WI38 (cell line): ENCODE measurements at regions not wholly inside any gene's neighbourhood (a gene's known extent, or its start where the extent isn't known, plus 50 kb on each side); places are given as distances from the start of the nearest gene placed in this dataset.

Experiments
- H3K4me3 ChIP-seq: 2 replicates; pipeline ENCODE4 v1.5.1; 2011; ENCODE audit warnings: low read depth, mild to moderate bottlenecking, control low read depth, low read length
- TF ChIP-seq, protein P1 (sequence below): IDR thresholded peaks from 2 replicates; pipeline ENCODE4 v1.5.1; 2012; ENCODE audit warnings: low read depth, mild to moderate bottlenecking, control low read depth, low read length

DNA sequence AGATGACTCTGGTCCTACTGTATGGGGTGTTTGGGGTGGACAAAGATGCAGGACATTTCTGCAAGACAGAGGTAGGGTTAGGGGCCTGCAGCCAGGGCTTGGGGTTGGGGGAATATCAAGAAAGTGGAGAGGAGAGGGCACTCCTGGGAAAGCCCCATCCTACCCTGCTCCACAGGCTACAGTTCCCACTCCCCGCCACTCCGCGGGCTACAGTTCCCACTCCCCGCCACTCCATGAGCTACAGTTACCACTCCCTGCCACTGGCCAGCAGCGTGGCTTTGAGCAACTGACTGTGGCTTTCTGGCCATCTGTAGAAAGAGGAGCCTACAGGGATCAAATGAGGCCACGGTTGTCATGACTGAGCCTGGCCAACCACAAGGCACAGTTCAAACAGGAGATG lies 93.8 kb upstream of the GRIK3 start:
- TF ChIP-seq, protein P1, sequence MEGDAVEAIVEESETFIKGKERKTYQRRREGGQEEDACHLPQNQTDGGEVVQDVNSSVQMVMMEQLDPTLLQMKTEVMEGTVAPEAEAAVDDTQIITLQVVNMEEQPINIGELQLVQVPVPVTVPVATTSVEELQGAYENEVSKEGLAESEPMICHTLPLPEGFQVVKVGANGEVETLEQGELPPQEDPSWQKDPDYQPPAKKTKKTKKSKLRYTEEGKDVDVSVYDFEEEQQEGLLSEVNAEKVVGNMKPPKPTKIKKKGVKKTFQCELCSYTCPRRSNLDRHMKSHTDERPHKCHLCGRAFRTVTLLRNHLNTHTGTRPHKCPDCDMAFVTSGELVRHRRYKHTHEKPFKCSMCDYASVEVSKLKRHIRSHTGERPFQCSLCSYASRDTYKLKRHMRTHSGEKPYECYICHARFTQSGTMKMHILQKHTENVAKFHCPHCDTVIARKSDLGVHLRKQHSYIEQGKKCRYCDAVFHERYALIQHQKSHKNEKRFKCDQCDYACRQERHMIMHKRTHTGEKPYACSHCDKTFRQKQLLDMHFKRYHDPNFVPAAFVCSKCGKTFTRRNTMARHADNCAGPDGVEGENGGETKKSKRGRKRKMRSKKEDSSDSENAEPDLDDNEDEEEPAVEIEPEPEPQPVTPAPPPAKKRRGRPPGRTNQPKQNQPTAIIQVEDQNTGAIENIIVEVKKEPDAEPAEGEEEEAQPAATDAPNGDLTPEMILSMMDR, result no peak
- H3K4me3 ChIP-seq, result no peak overlapping the region

DNA sequence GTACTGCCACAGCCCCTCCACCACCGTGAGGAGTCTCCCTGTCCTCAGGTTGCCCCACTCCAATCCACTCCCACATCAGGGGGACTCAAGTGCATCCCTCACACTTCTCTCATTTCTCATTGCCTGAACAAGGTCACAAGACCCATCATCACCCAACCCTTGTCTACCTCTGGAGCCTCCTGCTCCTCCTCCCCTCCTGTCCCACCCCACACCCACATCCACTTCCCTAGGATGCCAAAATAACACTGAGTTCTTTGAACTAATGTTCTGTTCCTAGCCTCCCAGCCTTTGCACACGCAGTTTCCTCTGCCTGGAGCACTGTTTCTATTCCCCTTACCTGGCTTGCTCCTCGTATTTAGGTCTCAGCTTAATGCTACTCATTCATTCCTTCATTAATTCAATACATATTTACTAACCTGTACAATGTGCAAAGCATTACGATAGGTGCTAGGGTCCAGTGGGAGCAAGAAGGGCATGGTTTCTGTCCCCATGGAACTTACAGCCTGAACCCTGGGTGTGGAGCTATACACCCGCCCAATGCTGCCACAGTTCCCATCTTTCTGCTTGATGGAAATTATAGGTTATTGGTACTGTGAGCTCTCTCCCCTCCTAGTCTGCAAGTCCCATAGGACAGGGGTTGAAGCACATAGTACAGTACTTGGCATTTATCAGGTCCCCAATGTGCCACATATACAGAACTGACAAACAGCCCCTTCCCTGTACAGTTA lies 96.1 kb upstream of the GRIK3 start:
- TF ChIP-seq, protein P1, result no peak
- H3K4me3 ChIP-seq, result no peak overlapping the region

DNA sequence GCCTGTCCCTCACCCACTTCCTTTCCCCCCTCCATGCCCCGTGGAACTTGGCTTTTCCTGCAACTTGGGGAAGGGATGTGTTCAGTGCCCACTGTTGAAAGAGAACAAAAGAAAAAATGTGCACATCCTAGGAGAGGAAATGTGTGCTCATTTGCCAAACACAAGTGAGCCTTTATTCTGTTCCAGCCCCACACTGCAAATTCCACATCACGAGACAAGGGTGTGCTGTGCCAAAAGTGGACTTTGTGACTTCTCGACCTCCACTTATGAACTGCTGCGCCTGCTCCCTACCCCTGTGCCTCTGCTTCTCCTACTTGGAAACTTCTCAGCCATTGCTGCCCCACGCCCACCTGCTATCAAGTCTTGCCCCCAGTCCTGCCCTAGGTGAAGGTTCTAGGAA lies 97.0 kb upstream of the GRIK3 start:
- no peak overlapping the region for H3K4me3 ChIP-seq
- TF ChIP-seq, protein P1, result no peak

DNA sequence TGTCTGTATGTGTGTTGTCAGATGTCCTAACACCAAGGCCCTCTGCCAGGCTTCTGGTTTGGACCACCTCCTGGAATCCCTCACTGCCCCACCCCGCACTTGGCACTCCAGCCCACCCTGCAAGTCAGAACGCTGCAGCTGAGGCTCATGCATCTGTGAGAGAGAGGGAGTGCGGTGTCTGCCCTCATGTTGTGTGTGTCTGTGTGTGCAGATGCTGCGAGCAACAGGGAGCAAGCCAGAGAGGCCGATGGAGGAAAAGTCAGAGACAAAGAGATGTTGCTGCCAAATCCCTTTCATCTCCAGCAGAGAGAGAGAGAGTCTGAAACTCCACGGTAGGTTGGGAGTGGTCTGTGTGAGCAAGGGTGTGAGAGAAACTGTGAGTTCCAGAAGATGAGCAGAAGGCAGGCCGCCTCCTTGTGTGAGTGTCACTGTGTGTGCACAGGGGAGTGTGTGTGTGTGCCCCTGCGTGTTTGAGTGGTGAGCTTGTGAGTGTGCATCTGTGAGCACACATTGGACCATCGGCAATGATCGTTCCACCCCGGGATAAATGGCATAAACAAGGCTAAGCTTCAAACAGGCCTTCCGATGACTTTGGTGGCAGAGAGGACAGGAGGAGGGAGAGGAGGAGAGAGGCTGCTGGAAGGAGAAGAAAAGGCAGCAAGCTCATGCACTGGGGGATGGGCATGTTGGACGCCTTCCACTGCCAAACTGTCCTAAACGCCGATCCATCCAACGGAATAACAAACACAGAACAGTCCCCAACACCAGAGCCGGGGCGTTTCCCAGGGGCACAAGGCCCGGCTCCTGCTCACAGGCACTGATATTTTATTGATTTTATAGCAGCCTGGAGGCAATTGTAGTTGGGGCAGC lies 99.2 kb upstream of the GRIK3 start:
- TF ChIP-seq, protein P1, result no peak
- H3K4me3 ChIP-seq, result no peak overlapping the region

DNA sequence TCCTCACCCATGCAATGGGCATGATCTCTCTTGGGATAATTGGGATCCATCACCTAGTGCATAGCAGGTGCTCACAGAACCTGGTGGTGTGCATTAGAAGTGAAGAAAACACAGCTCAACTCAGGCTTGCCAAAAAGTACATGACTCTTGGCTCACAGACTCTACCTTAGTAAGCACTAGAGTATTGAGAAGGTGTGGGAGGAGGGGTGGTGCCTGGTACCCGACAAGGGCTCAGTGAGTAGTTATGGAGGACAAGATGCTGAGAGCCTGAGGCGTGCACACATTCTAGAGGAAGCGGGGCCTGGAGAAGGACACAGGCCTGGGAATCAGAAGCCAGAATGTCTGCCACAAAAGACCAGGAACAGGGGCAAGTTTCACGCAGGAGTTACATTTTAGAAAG lies 100.3 kb upstream of the GRIK3 start:
- TF ChIP-seq, protein P1, result no peak
- no peak overlapping the region for H3K4me3 ChIP-seq

DNA sequence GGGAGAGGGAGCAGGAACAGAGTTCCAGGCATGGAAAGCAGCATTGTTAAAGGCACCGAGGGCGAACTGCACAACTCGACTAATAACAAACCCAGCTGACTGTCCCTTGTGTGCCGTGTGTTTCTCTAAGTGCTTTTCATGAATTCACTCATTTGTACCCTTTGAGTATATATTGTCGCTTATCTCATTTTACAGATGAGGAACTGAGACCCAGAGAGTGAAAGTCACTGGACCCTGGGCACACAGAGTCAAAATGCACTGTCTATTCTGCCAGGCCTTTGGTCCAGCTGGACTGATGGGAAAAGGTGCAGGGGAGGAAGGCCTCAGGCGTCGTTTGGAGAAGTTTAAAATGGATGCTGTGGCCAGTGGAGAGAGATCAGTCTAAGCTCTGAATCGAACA lies 100.7 kb upstream of the GRIK3 start:
- no peak overlapping the region for H3K4me3 ChIP-seq
- TF ChIP-seq, protein P1, result no peak

DNA sequence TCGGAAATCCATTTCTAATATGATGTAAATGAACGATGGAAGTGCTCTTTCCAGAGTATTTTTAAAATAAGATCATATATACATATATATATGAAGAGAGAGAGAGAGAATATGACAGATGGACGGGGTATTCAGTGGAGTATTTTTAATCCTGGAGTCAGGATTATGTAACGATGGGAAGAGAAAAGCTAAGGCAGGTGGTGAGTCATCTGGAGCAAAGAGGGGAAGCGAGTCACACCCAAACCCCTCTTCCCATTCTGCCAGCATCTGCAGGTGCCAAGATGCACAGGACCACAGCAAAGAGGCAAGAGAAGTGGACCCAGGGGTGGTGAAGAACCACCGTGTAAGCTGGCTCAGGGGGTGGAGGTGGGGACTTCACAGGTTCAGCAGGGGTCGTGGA lies 102.7 kb upstream of the GRIK3 start:
- TF ChIP-seq, protein P1, result no peak
- no peak overlapping the region for H3K4me3 ChIP-seq
